ENCODE measurements at regions not wholly inside any gene's neighbourhood (a gene's known extent, or its start where the extent isn't known, plus 50 kb on each side); places are given as distances from the start of the nearest gene placed in this dataset.

GRCh38 chr2:42928692-42929545, 136.5 kb upstream of the HAAO start:
- DNase-seq = no peak

GRCh38 chr2:42928161-42928691, 135.8 kb upstream of the HAAO start:
- no peak for DNase-seq

GRCh38 chr2:42927334-42928160, 135.2 kb upstream of the HAAO start:
- DNase-seq = no peak

GRCh38 chr2:42926434-42927333, 134.3 kb upstream of the HAAO start:
- no peak for DNase-seq

GRCh38 chr2:42925742-42926433, 133.5 kb upstream of the HAAO start:
- DNase-seq = no peak

GRCh38 chr2:42924418-42924886, 132.1 kb upstream of the HAAO start:
- no peak for DNase-seq

DNA sequence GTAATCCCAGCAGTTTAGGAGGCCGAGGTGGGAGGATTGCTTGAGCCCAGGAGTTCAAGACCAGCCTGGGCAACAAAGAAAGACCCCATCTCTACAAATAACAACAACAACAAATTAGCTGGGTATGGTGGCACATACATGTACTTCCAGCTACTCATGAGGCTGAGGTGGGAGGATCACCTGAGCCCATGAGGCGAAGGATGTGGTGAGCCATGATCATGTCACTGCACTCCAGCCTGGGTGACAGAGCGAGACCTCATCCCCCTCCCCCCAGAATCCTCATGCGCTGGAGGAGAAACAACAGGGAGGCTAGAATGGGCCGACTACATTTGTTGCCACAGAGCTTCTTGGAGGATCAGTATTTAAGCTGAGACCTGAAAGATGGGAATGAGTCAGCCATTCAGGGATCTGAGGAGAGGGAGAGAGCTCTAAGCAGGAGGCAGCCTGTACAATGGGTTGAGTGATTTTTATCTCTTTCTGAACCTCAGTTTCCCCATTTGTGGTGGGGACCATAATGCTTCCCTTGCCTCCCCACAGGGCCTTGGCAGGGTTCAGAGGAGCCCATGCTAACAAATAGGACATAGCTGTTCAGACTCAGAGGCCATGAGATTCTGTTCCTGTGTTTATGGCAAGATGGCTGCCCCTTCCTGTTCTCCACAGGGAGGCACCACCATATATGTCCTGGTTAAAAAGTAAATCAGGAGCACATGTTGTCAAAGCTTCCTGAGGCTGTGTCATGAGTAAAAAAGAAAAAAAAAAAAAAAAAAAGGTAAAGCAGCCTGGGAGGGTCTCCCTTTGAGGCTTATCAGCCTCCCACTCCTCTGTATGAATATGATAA, 131.4 kb upstream of the HAAO start:
- DNase-seq = no peak

GRCh38 chr2:42922790-42923579, 130.6 kb upstream of the HAAO start:
- no peak for DNase-seq

DNA sequence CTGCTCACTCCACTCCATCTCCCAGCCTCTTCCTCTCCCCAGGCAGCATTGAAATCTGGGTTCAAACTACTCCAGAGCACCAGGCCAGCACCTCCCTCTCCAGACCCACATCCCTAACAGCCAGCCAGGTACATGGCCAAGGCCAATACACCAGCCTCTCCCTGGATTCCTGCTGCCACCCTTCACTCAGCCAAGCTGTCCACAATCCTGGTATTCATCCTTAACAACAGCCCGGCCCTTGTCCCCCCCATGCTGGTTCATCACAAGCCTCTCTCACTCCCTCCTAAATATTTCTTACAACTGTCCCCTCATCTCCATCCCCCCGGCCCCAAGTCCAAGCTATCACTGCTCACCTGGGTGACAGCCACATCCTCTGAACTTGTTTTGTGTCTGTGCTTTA, 129.9 kb upstream of the HAAO start:
- no peak for DNase-seq

- DNase-seq = no peak
Measured at GRCh38 chr2:42921721-42922120, 129.3 kb upstream of the HAAO start.

DNA sequence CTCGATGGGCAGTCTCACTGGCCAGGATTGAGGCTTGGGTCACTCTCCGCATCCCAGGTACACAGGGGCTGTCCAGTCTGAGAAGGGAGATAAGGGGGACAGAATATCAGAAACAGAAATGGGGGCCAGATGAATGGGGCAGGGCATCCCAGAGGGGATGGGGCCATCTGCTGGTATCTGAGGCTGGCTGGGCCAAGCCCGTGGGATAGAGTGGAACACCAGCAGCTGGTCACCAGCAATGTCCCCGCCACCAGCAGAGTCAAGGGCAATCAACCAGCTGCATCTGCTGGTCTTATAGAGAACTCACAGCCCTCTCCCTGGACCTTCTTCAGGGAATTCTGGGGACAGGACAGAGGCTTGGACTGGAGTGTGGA, 128.8 kb upstream of the HAAO start:
- no peak for DNase-seq

DNA sequence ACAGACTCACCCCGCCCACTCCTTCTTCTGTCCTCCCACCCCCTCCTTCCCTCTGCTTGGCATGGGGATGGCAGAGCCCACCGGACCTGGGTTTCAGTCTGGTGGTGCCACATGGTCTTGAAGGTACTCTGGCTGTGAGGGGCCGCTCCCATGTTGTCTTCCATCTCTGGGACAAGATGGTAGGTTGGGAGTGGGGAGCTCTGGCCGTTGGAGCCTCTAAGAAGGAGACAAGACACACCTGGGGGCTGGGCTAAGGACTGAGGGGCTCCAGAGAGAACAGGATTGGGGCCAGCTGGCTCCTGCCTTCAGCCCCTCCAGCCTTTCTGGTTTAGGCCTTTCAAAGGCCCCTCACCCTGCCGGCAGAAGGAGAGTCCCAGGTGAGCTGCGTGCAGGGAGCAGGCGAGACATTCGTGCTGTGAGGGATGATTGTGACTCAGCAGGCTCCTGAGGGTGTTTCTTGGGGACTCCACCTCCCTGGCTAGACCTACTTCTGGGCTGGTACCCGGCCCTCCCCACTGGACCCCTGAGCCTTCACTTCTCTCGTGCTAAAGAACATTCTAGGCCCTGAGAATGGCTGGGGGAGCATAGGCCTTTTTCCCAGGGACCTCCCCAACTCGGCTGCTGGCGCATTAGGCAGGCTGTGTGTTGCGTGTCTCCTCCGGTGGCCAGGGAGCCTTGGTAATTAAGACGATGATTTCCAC, 128.2 kb upstream of the HAAO start:
- no peak for DNase-seq

DNA sequence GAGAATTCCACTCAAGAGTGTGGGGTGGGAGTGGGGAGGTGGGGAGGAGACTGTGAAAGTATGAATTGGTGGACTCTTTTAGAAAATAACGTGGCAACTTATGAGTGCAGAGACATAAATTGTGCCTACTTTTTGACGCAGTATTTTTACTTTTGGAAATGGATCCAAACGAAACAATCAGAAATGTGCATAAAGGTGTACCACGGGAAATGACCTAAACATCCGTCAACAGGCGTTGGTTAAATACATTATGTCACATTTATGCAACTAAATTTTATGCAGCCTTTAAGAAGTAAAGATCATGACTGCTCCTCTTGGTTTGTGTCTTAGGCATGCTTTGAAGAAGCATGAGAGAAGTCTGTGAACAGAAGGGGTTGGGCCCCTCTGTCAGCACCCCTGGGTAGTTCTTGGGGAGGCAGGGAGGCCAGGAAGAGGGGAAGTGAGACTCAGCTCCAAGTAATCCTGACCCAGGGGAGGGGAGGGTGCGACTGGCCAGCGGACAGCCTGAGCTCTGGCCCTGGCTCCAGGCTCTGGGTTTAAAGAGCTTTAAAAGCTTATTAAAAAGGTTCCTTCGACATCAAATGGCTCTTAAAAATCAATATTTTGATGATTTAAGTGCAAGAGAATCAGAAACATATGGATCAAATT, 126.4 kb upstream of the HAAO start:
- DNase-seq = no peak

GRCh38 chr2:42918041-42918440, 125.7 kb upstream of the HAAO start:
- no peak for DNase-seq

GRCh38 chr2:42917425-42917927, 125.1 kb upstream of the HAAO start:
- DNase-seq = no peak

DNA sequence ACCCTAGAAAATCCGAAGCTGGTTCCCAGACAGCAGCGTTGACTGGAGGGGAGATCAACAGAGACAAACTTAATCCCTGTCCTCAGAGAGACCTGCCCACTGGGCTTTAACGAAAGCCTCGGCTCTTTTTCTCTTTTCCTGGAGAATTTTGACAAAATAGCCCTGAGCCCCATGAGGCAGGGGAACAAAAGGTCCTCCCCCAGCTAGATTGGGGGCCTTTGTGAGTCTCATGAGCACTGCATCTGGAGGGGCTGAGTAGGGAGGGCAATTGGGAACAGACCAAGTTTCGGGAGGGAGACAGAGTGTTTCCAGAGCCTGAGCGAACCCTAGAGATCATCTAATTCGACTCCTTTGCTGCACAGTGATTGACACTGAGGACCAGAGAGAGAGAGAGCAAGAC, 123.9 kb upstream of the HAAO start:
- no peak for DNase-seq

- DNase-seq = no peak
Measured at GRCh38 chr2:42914860-42915259, 122.5 kb upstream of the HAAO start.

DNA sequence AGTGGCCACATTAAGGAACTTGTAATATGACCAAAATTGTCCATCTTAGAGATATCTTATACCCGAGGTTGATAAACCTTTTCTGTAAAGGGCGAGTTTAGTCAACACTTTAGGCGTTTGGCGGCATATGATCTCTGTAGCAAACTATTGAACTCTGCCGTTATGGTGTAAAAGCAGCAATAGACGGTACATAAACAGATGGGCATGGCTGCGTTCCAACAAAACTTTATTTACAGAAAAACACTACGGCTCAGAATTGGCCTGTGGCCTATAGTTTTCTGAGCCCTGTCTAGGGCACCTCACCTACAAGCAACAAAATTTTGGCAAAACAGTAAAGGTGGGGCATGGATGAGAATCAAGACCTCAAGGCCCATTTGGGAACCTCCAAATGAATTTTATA, 121.9 kb upstream of the HAAO start:
- DNase-seq = no peak
